Fibroblast of mammary gland (primary cell): ENCODE measurements at regions not wholly inside any gene's neighbourhood (a gene's known extent, or its start where the extent isn't known, plus 50 kb on each side); places are given as distances from the start of the nearest gene placed in this dataset.

Experiments
- DNase-seq: peaks from one replicate; pipeline ENCODE4 v3.0.0-alpha.2; 2010; ENCODE audit warnings: low read depth
- H3K4me3 ChIP-seq: 2 replicates; pipeline ENCODE4 v1.5.1; 2011; ENCODE audit warnings: low read depth, mild to moderate bottlenecking, low read length, moderate library complexity; ENCODE audit not compliant: control insufficient read depth
- TF ChIP-seq, protein P1 (sequence below): conservative IDR thresholded peaks from 2 replicates; pipeline ENCODE4 v1.5.1; 2011; ENCODE audit warnings: low read depth, low read length, inconsistent platforms; ENCODE audit not compliant: control insufficient read depth, insufficient read depth

DNA sequence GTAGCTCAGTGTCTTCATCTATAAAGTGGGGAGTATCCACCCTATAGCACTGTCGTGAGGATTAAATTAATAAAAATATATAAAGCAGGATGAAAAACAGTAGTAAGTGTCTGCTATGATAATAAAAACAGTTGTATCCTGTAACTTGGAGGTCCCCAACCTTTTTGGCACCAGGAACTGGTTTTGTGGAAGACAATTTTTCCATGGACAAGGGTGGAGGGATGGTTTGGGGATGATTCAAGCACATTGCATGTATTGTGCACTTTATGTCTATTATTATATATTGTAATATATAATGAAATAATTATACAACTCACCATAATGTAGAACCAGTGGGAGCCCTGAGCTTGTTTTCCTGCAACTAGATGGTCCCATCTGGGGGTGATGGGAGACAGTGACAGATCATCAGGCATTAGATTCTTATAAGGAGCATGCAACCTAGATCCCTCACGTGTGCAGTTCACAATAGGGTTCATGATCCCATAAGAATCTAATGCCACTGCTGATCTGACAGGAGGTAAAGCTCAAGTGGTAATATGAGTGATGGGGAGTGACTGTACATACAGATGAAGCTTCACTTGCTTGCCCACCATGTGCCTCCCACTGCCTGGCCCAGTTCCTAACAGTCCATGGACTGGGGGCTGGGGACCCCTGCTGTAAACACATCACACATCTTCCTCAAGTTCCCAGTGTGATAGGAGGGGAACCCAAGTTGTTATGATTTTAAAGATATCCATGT, 177.4 kb upstream of the DAPK1 start:
- no peak overlapping the region for H3K4me3 ChIP-seq
- TF ChIP-seq, protein P1, sequence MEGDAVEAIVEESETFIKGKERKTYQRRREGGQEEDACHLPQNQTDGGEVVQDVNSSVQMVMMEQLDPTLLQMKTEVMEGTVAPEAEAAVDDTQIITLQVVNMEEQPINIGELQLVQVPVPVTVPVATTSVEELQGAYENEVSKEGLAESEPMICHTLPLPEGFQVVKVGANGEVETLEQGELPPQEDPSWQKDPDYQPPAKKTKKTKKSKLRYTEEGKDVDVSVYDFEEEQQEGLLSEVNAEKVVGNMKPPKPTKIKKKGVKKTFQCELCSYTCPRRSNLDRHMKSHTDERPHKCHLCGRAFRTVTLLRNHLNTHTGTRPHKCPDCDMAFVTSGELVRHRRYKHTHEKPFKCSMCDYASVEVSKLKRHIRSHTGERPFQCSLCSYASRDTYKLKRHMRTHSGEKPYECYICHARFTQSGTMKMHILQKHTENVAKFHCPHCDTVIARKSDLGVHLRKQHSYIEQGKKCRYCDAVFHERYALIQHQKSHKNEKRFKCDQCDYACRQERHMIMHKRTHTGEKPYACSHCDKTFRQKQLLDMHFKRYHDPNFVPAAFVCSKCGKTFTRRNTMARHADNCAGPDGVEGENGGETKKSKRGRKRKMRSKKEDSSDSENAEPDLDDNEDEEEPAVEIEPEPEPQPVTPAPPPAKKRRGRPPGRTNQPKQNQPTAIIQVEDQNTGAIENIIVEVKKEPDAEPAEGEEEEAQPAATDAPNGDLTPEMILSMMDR: no peak
- no peak for DNase-seq

DNA sequence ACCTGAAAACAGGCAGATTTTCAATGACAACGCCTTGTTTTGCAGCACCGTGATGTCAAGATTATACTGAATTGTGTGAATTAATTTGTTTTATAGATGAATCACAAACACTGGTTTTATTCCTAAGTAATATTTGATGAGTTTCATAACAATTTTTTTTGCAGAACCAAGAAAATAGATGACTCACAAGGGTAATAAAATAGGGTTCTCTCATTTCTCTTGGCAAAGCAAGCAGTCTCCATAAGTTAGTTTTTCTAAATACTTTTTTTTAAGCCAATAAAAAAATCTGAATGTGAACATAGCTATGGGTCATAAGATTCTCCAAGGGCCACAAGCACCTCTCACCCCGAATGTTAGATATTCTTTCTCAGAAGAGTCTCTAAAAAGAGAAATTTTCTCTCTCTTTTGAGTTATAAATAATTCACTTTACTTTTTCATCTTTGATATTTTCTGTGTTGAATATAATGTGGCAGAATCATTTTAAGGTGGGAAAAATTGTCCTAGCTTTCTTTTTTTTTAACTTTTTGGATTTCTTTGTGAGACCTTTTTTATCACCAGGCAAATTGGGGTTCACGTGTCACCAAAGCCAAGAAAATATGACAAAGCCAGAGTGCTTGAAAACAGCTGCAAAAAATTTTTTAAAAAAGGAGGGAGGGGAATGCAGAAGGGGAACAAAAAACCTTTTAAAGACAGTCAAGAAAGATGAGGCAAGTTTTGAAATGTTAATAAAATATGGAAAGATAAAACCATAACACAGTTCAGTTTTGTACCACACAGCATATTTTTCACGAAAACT, 174.6 kb upstream of the DAPK1 start:
- DNase-seq: peak; percentile 78

DNA sequence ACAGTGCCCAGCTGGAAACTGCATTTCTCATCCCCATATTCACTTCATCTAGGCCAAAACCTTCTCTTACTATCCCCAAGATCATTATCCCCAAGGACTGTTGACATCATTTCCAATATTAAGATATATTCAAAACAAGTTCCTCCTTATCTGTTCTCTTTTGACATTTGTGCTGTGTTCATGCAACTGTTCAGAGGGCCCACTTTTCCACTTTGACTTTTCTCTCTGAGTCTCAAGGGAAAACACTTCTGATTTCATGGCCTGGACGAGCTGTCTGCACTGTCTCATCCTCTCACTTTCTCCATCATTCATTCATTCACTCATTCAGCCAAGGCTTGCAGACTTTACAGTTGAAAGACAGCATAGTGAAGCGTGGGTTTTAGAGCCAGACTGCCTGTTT, 173.7 kb upstream of the DAPK1 start:
- no peak overlapping the region for H3K4me3 ChIP-seq
- TF ChIP-seq, protein P1: no peak
- DNase-seq: no peak

More for the DNA sequence above, 174.6 kb upstream of the DAPK1 start:
- no peak overlapping the region for H3K4me3 ChIP-seq
- TF ChIP-seq, protein P1: no peak

DNA sequence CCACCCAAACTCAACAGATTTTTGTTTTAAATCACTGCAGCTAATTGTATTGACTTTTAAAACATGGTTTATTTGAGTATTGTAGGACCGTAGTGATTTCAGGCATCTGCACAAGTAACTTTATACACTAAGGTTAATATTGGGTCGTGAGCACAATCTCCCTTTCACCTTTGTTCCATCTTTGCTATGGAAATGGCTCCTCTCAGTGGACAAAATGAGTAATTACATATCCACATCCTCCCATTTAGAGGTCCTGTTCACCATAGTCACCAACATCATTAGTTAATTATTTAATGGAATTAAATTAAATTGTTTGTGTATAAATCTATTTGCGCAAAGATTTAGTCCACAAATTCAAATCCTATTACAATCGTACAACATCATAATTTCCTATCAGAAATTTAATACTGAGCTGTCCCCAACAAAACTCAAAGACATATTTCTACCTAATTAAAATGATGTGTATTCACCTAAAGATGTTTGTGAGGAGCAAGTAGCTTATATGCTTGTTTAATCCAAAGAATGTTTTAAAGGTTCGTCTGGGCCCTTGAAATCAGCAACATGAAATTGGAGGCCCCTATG, 173.0 kb upstream of the DAPK1 start:
- DNase-seq: peak; percentile 78
- no peak overlapping the region for H3K4me3 ChIP-seq
- TF ChIP-seq, protein P1: peak; percentile 73

DNA sequence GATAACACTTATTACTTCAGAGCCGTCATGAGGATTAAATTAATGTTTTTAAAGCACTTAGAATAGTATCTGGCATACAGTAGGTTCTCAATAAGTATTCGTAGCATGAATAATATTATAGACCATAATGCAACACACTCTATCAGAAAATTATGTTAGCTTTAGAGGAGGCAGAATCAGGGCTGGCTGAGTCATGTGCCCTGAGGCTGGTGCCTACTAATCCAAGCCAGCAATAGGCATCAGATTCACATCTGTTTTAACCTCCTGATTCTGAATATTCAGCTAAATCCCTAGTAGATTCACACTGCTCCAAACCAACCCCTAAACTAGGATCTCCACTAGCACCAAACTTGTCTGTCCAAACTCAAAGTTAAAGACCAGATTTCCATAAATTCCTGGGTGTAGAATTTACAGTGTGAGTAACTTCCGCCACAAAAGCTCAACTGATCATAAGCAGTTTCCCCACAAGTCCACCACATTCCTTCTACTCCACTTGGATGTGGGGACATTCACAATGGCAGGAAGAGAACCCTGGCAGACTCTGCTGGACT, 170.0 kb upstream of the DAPK1 start:
- no peak for DNase-seq
- H3K4me3 ChIP-seq: no peak overlapping the region
- TF ChIP-seq, protein P1: no peak

DNA sequence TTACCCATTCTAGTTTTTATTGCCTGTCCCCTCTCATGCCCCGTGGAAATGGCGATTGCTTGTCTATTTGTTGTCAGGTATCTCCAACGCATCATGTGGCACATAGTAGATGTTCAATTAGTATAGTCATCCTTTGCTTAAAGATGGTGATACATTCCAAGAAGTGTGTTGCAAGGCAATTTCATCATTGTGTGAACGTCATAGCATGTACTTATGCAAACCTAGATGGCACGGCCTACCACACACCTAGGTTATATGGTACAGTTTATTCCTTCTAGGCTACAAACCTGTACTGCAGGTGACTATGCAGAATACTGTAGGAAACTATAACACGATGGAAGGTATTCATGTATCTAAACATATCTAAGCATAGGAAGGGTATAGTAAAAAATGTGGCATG, 163.9 kb upstream of the DAPK1 start:
- H3K4me3 ChIP-seq: no peak overlapping the region
- TF ChIP-seq, protein P1: no peak
- DNase-seq: no peak
